Mesodermal cell (in vitro differentiated cells): ENCODE measurements at regions not wholly inside any gene's neighbourhood (a gene's known extent, or its start where the extent isn't known, plus 50 kb on each side); places are given as distances from the start of the nearest gene placed in this dataset.

Experiments used
- H3K27ac ChIP-seq: 2 replicates; pipeline ENCODE4 v1.7.0; 2013; ENCODE audit warnings: mild to moderate bottlenecking, low read depth, low read length, moderate library complexity; ENCODE audit not compliant: severe bottlenecking
- H3K36me3 ChIP-seq: 2 replicates; pipeline ENCODE4 v1.7.1; 2013; ENCODE audit warnings: mild to moderate bottlenecking, low read length, moderate library complexity; ENCODE audit not compliant: control insufficient read depth, insufficient read depth
- H3K4me1 ChIP-seq: one replicate; pipeline ENCODE4 v1.7.1; 2013; ENCODE audit warnings: mild to moderate bottlenecking, low read length; ENCODE audit not compliant: insufficient read depth, control insufficient read depth, poor library complexity, severe bottlenecking
- H3K4me3 ChIP-seq: 2 replicates; pipeline ENCODE4 v1.7.0; 2013; ENCODE audit warnings: low read length, control low read depth, mild to moderate bottlenecking; ENCODE audit not compliant: insufficient read depth, poor library complexity, severe bottlenecking; ENCODE audit errors: extremely low read depth
- H3K9me3 ChIP-seq: 2 replicates; pipeline ENCODE4 v1.7.1; 2013; ENCODE audit warnings: mild to moderate bottlenecking, low read length, moderate library complexity; ENCODE audit not compliant: control insufficient read depth
- WGBS, 2 experiments: methylation state at CpG; one replicate each; pipeline ENCODE4 v1.1.5; 2013; ENCODE audit warnings: missing lambda C conversion rate in 2 of 2; ENCODE audit not compliant: insufficient coverage in 2 of 2; 5-methylcytosine and 5-hydroxymethylcytosine counted together

- H3K4me3 ChIP-seq, result no peak overlapping the region
- peaks cover 9% of the 10 kb centered on the region for H3K9me3 ChIP-seq
- H3K4me1 ChIP-seq, result no peaks in the 10 kb centered on the region
- WGBS, 2 experiments, result 24 to 30% methylated on average over 7 of the region's 8 CpGs
- no peak overlapping the region for H3K27ac ChIP-seq
- no peaks in the 10 kb centered on the region for H3K36me3 ChIP-seq
Measured at GRCh38 chr11:123255909-123256308, 60.9 kb upstream of the CLMP start.

- H3K4me3 ChIP-seq, result no peak overlapping the region
Measured at GRCh38 chr11:123254357-123254756, 59.3 kb upstream of the CLMP start.

GRCh38 chr11:123253911-123254310, 58.9 kb upstream of the CLMP start:
- peaks cover 5% of the 10 kb centered on the region for H3K4me1 ChIP-seq
- peaks cover 6% of the 10 kb centered on the region for H3K9me3 ChIP-seq
- whole genome bisulfite sequencing, 2 experiments, result 100% methylated on average over 1 of the region's 3 CpGs; no CpG with 5 or more reads in 1 of the 2 experiments
- H3K4me3 ChIP-seq, result no peak overlapping the region
- H3K27ac ChIP-seq, result no peak overlapping the region
- no peaks in the 10 kb centered on the region for H3K36me3 ChIP-seq

More at GRCh38 chr11:123254357-123254756, 59.3 kb upstream of the CLMP start:
- no peak overlapping the region for H3K27ac ChIP-seq
- H3K9me3 ChIP-seq, result peaks cover 9% of the 10 kb centered on the region
- WGBS, 2 experiments, result 63 to 97% methylated on average over 2 to 3 of the region's 3 CpGs
- H3K4me1 ChIP-seq, result peaks cover 4% of the 10 kb centered on the region
- H3K36me3 ChIP-seq, result no peaks in the 10 kb centered on the region

- H3K4me3 ChIP-seq, result no peak overlapping the region
- H3K36me3 ChIP-seq, result no peaks in the 10 kb centered on the region
- H3K4me1 ChIP-seq, result peaks cover 5% of the 10 kb centered on the region
- H3K27ac ChIP-seq, result no peak overlapping the region
- 93 to 100% methylated on average over 1 to 2 of the region's 8 CpGs for WGBS, 2 experiments
- no peaks in the 10 kb centered on the region for H3K9me3 ChIP-seq
Measured at GRCh38 chr11:123253223-123253622, 58.2 kb upstream of the CLMP start.

- Histone ChIP-seq H3K36me3 (no peaks in the 10 kb centered on the region), H3K9me3 (no peaks in the 10 kb centered on the region), H3K4me3 (no peak overlapping the region), H3K27ac (no peak overlapping the region), H3K4me1 (peaks cover 5% of the 10 kb centered on the region)
- 74 to 91% methylated on average over 4 to 6 of the region's 7 CpGs for WGBS, 2 experiments
Measured at GRCh38 chr11:123251657-123252344, 56.8 kb upstream of the CLMP start.

GRCh38 chr11:123250892-123251656, 56.0 kb upstream of the CLMP start:
- Histone ChIP-seq H3K9me3 (no peaks in the 10 kb centered on the region), H3K4me1 (peaks cover 5% of the 10 kb centered on the region), H3K36me3 (no peaks in the 10 kb centered on the region), H3K27ac (no peak overlapping the region), H3K4me3 (no peak overlapping the region)
- 91 to 94% methylated on average over 10 to 11 of the region's 11 CpGs for WGBS, 2 experiments

GRCh38 chr11:123249354-123249753, 54.3 kb upstream of the CLMP start:
- Histone ChIP-seq H3K9me3 (no peaks in the 10 kb centered on the region), H3K27ac (no peak overlapping the region), H3K4me1 (peaks cover 6% of the 10 kb centered on the region), H3K4me3 (no peak overlapping the region), H3K36me3 (no peaks in the 10 kb centered on the region)
- 83 to 84% methylated on average over 3 of the region's 5 CpGs for WGBS, 2 experiments

- Histone ChIP-seq H3K4me3 (no peak overlapping the region), H3K36me3 (no peaks in the 10 kb centered on the region), H3K4me1 (peaks cover 11% of the 10 kb centered on the region), H3K27ac (no peak overlapping the region), H3K9me3 (no peaks in the 10 kb centered on the region)
- WGBS, 2 experiments, result 55 to 73% methylated on average over 3 to 4 of the region's 6 CpGs
Measured at GRCh38 chr11:123247813-123248379, 52.8 kb upstream of the CLMP start.

- no peaks in the 10 kb centered on the region for H3K9me3 ChIP-seq
- no peaks in the 10 kb centered on the region for H3K36me3 ChIP-seq
- no peak overlapping the region for H3K27ac ChIP-seq
- peaks cover 11% of the 10 kb centered on the region for H3K4me1 ChIP-seq
- WGBS, 2 experiments, result no CpG with 5 or more reads among the region's 3 CpGs
- no peak overlapping the region for H3K4me3 ChIP-seq
Measured at GRCh38 chr11:123247496-123247799, 52.4 kb upstream of the CLMP start.

GRCh38 chr11:123246749-123247495, 51.9 kb upstream of the CLMP start:
- H3K36me3 ChIP-seq, result no peaks in the 10 kb centered on the region
- peaks cover 11% of the 10 kb centered on the region for H3K4me1 ChIP-seq
- WGBS, 2 experiments, result 12 to 13% methylated on average over 12 to 13 of the region's 13 CpGs
- H3K4me3 ChIP-seq, result no peak overlapping the region
- H3K27ac ChIP-seq, result no peak overlapping the region
- no peaks in the 10 kb centered on the region for H3K9me3 ChIP-seq
